ENCODE measurements at regions not wholly inside any gene's neighbourhood (a gene's known extent, or its start where the extent isn't known, plus 50 kb on each side); places are given as distances from the start of the nearest gene placed in this dataset.

GRCh38 chr2:12428324-12428723, 288.4 kb upstream of the TRIB2 start:
- TF ChIP-seq CTCF (IDR thresholded peaks at IDR 0.05) (no peak), POLR2A (IDR thresholded peaks at IDR 0.05) (no peak)
